Bronchial epithelial cell (primary cell): ENCODE measurements at regions not wholly inside any gene's neighbourhood (a gene's known extent, or its start where the extent isn't known, plus 50 kb on each side); places are given as distances from the start of the nearest gene placed in this dataset.

Experiments
- DNase-seq: peaks from one replicate; pipeline ENCODE4 v3.0.0-alpha.2; 2010; ENCODE audit warnings: low read depth
- FAIRE-seq: peaks from 2 replicates; lab custom pipeline; 2011; peaks lifted over from hg19 to GRCh38; lab: Jason Lieb, UNC
- H3K27me3 ChIP-seq: 2 replicates; pipeline ENCODE4 v1.5.1; 2011; ENCODE audit warnings: low read length; ENCODE audit not compliant: control insufficient read depth, insufficient read depth
- H3K36me3 ChIP-seq: 2 replicates; pipeline ENCODE4 v1.5.1; 2011; ENCODE audit warnings: low read length; ENCODE audit not compliant: control insufficient read depth, insufficient read depth
- H3K4me3 ChIP-seq: 2 replicates; pipeline ENCODE4 v1.5.1; 2011; ENCODE audit warnings: mild to moderate bottlenecking, low read depth, low read length, control low read depth
- TF ChIP-seq, protein P1 (sequence below): IDR thresholded peaks from 2 replicates; pipeline ENCODE4 v1.5.1; 2011; ENCODE audit warnings: mild to moderate bottlenecking, moderate library complexity, low read length, control low read depth, inconsistent platforms; ENCODE audit not compliant: insufficient read depth, severe bottlenecking

GRCh38 chr20:12928755-12929401 lies 79.9 kb upstream of the SPTLC3 start:
- Histone ChIP-seq H3K27me3 (no peaks in the 10 kb centered on the region), H3K36me3 (no peaks in the 10 kb centered on the region), H3K4me3 (no peak overlapping the region)
- FAIRE-seq, result no peak
- TF ChIP-seq, protein P1, sequence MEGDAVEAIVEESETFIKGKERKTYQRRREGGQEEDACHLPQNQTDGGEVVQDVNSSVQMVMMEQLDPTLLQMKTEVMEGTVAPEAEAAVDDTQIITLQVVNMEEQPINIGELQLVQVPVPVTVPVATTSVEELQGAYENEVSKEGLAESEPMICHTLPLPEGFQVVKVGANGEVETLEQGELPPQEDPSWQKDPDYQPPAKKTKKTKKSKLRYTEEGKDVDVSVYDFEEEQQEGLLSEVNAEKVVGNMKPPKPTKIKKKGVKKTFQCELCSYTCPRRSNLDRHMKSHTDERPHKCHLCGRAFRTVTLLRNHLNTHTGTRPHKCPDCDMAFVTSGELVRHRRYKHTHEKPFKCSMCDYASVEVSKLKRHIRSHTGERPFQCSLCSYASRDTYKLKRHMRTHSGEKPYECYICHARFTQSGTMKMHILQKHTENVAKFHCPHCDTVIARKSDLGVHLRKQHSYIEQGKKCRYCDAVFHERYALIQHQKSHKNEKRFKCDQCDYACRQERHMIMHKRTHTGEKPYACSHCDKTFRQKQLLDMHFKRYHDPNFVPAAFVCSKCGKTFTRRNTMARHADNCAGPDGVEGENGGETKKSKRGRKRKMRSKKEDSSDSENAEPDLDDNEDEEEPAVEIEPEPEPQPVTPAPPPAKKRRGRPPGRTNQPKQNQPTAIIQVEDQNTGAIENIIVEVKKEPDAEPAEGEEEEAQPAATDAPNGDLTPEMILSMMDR, result no peak
- DNase-seq, result peak; percentile 91

GRCh38 chr20:12936020-12936419 lies 72.8 kb upstream of the SPTLC3 start:
- no peaks in the 10 kb centered on the region for H3K27me3 ChIP-seq
- TF ChIP-seq, protein P1, result no peak
- no peaks in the 10 kb centered on the region for H3K36me3 ChIP-seq
- no peak overlapping the region for H3K4me3 ChIP-seq
- FAIRE-seq, result no peak
- peak; percentile 10 for DNase-seq

- TF ChIP-seq, protein P1, result no peak
- no peaks in the 10 kb centered on the region for H3K36me3 ChIP-seq
- no peak overlapping the region for H3K4me3 ChIP-seq
- no peak for FAIRE-seq
- H3K27me3 ChIP-seq, result no peaks in the 10 kb centered on the region
- DNase-seq, result peak; percentile 61
These were observed 72.2 kb upstream of the SPTLC3 start for GRCh38 chr20:12936524-12936923.

DNA sequence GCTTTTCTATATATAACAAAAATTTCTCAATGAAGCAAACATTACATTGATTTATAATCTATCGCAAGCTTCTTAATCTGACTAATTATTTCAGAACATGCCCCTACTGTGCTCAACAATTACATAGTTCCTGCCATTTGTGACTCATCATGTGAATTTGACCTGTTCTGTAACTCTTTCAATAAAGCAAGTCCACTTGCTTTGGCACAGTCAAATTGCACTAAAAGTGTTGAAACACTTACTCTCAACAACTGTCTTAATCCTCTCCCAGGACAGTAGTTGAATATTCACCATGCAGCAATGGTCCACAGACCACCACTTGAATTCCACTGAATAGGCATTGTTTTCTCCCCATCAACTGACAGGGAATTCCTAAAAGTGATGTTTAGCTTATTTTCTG lies 67.7 kb upstream of the SPTLC3 start:
- TF ChIP-seq, protein P1, result no peak
- Histone ChIP-seq H3K36me3 (no peaks in the 10 kb centered on the region), H3K4me3 (no peak overlapping the region), H3K27me3 (no peaks in the 10 kb centered on the region)
- peak; percentile 89 for DNase-seq
- FAIRE-seq, result no peak

- Histone ChIP-seq H3K27me3 (no peaks in the 10 kb centered on the region), H3K4me3 (no peak overlapping the region), H3K36me3 (no peaks in the 10 kb centered on the region)
- no peak for DNase-seq
- TF ChIP-seq, protein P1, result no peak
- no peak for FAIRE-seq
These were observed 66.6 kb upstream of the SPTLC3 start for GRCh38 chr20:12942123-12942522.

GRCh38 chr20:12946789-12947188 lies 62.0 kb upstream of the SPTLC3 start:
- TF ChIP-seq, protein P1, result no peak
- Histone ChIP-seq H3K36me3 (no peaks in the 10 kb centered on the region), H3K27me3 (no peaks in the 10 kb centered on the region), H3K4me3 (no peak overlapping the region)
- DNase-seq (no peak), FAIRE-seq (no peak)
